HFF-Myc (cell line): ENCODE measurements at regions not wholly inside any gene's neighbourhood (a gene's known extent, or its start where the extent isn't known, plus 50 kb on each side); places are given as distances from the start of the nearest gene placed in this dataset.

Source experiments
- DNase-seq: peaks from one replicate; pipeline ENCODE4 v3.0.0-alpha.2; 2011; ENCODE audit warnings: low read depth; ENCODE audit errors: extremely low read depth
- H3K4me3 ChIP-seq: replicated peaks from 2 replicates; pipeline ENCODE4 v1.5.1; 2011; ENCODE audit warnings: low read depth, mild to moderate bottlenecking, control low read depth, low read length
- TF ChIP-seq, protein P1 (sequence below): IDR thresholded peaks from 2 replicates; pipeline ENCODE4 v1.5.1; 2012; ENCODE audit warnings: mild to moderate bottlenecking, low read depth, low read length, control low read depth; ENCODE audit errors: missing control alignments

DNA sequence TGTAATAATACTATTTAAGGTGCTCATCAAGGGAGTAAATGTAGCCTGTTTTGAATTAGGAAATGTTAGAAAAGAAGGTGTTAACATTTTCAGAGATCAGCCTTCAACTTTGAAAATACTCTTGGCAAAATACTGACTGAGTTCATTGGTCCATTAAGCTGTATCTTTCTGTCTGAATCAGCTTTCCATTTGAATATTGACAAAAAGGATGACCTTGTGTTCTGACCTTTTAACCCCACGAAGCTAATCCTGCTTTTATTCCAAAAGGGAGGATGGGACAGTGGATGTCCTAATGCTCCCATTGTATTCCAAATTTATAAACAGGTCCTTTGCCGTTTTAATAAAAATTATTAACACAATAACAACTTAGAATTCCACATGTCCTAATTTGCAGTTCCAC is 259.7 kb upstream of the NRIP1 start:
- DNase-seq = no peak
- H3K4me3 ChIP-seq = no peak overlapping the region
- TF ChIP-seq, protein P1, sequence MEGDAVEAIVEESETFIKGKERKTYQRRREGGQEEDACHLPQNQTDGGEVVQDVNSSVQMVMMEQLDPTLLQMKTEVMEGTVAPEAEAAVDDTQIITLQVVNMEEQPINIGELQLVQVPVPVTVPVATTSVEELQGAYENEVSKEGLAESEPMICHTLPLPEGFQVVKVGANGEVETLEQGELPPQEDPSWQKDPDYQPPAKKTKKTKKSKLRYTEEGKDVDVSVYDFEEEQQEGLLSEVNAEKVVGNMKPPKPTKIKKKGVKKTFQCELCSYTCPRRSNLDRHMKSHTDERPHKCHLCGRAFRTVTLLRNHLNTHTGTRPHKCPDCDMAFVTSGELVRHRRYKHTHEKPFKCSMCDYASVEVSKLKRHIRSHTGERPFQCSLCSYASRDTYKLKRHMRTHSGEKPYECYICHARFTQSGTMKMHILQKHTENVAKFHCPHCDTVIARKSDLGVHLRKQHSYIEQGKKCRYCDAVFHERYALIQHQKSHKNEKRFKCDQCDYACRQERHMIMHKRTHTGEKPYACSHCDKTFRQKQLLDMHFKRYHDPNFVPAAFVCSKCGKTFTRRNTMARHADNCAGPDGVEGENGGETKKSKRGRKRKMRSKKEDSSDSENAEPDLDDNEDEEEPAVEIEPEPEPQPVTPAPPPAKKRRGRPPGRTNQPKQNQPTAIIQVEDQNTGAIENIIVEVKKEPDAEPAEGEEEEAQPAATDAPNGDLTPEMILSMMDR = no peak

DNA sequence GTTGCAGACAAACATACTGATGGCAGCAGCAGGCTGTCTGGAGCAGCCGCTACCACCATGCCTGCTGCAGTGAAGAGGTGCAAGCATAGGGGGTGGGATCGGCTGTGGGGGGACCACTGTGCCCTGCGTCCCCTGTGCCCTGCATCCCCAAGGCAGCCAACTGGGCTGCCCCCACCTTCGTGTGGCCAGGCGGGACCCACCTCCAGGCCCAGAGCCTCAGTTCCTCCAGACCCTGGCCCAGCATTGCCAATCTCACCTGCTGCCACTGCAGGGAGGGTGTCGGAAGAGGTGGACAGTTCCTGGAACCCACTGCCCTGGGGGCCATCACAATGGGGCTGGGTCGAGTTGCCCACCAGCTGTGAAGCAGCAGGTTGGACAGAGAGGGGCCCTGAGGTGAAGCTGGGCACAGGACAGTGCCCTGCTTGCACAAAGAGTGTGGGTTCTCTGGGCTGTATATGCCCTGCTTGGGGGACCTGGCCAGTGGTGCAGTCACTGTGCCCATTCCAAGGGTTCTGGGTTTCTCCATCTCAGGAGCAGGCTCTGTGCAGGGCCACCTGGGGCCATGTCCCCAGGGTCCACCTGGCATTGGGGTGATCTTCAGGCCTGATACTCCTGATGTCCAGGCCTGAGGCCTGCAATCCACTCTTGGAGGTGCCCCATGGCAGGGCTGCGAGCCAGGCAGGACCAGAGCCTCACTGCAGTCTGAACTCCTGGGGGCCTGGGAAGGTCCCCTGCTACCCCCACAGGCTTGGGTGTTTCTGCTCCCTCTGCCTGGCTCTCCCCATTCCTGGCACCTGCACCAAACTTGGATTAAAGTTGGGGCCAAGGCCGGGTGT is 261.4 kb upstream of the NRIP1 start:
- H3K4me3 ChIP-seq = no peak overlapping the region
- TF ChIP-seq, protein P1 = no peak
- no peak for DNase-seq

DNA sequence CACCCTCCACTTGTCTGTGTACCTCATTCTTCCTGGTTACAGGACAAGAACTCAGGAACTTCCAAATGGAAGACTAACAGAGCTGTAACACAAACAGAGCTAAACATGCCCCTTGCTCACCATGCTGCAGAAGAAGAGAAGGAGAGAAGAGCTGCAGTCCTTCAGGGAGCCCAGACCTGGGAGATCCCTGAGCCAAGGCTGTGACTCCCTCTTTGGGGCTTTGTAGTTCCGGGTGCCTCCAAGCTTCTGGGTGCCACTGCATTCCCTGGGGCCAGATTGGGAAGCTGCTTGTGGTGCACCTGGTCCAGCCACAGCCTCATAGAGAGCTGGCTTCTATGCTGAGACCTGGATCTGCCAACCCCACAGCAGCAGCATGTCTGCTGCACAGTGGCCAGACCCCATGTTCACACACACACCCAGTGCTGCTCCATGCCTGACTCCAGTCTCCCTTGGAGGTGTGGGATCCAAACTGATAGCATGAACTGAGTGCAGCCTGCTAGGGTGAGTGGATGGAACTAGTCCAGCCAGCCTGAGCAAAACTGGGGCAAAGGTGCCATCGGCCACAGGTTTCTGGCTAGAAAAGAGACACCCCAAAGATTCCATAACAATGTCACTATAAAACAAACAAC is 263.0 kb upstream of the NRIP1 start:
- TF ChIP-seq, protein P1 = no peak
- no peak for DNase-seq
- H3K4me3 ChIP-seq = no peak overlapping the region

DNA sequence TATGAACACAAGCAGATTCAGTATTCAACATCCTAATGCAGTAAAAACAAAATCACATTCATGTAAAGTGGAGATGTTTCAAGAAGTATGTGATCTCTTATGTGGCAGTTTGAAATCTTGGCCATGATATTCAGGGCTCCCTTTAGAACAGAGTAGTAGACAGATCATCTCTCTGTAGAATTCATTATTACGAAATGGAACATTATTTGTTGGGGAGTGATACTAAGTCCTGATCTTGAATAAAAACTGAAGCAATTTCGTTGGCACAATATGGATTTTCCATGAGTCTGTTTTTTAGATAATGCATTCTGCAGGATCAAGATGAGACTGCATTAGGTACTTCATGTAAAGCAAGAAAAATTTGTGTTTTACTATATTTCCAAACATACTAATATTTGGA is 264.4 kb upstream of the NRIP1 start:
- no peak overlapping the region for H3K4me3 ChIP-seq
- TF ChIP-seq, protein P1 = no peak
- DNase-seq = no peak

DNA sequence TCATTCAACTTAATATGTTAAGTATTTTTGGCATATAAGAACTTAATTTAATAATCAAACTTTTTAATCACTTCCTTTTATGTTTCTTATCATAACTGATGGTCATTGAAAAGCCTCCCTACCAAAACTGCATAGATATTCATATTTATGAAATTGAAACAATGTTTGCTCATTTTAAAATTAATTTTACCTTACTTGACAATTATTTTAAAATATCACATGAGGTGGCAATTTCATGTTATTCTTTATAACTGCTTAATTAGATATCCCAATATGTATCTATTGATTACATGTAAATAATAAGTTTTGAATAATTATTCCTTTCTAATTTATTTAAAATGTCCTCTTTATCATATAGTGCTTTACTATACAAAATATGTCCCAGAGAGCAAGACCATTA is 266.1 kb upstream of the NRIP1 start:
- TF ChIP-seq, protein P1 = no peak
- no peak overlapping the region for H3K4me3 ChIP-seq
- no peak for DNase-seq

DNA sequence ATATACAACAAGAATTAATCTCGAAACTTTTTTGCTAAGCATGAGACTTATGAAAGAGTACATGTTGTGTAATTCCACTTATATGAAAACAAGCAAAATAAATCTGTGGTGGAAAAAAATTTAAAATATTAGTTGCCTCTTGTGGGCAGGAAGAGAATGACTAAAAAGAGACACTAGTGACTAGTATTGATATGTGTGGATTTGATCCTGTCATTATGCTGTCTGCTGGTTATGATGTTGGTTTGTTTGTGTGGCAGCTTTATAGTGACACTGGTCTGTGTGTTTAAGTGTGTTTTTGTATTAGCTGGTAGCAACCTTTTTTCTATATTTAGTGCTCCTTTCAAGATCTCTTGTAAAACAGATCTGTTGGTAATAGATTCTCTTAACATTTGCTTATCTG is 267.8 kb upstream of the NRIP1 start:
- H3K4me3 ChIP-seq = no peak overlapping the region
- no peak for DNase-seq
- TF ChIP-seq, protein P1 = no peak
